ENCODE measurements at regions not wholly inside any gene's neighbourhood (a gene's known extent, or its start where the extent isn't known, plus 50 kb on each side); places are given as distances from the start of the nearest gene placed in this dataset.

GRCh38 chr3:67876261-67876660 is 221.8 kb upstream of the SUCLG2 start:
- TF ChIP-seq CTCF (IDR thresholded peaks at IDR 0.05) (no peak), ZBTB33 (IDR thresholded peaks at IDR 0.05; ENCODE audit: borderline replicate concordance, low read depth) (no peak), MAX (IDR thresholded peaks at IDR 0.05; ENCODE audit: low read depth) (no peak), RAD21 (IDR thresholded peaks at IDR 0.05; ENCODE audit: low read length) (no peak)
